ENCODE measurements at regions not wholly inside any gene's neighbourhood (a gene's known extent, or its start where the extent isn't known, plus 50 kb on each side); places are given as distances from the start of the nearest gene placed in this dataset.

GRCh38 chr14:31994391-31995033 is 82.6 kb upstream of the ARHGAP5 start:
- no peaks in the 10 kb centered on the region for H3K9me3 Mint-ChIP-seq

DNA sequence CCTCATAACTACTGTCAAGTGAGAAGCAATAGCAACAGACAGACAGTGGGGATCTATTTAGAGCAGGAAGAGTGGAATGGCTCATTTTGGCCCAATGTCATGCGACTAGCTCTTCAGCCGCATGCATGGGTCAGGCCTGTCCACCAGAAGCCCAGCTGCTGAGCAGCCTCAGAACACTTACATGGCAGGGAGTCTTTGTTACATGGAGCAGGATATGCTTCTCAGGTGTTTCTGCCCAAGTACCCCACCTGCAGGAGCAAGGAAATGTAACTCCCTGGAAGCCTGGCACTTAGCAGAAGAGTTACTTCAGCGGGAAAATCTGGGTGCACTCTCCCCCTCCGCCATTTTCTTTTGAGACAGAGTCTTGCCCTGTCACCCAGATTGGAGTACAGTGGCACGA is 73.5 kb upstream of the ARHGAP5 start:
- no peak overlapping the region for H3K27ac Mint-ChIP-seq
- no peaks in the 10 kb centered on the region for H3K36me3 Mint-ChIP-seq (ENCODE audit: low read depth)
- H3K27me3 Mint-ChIP-seq (ENCODE audit: low read depth, poor library complexity), result no peaks in the 10 kb centered on the region
- TF ChIP-seq, protein P1, sequence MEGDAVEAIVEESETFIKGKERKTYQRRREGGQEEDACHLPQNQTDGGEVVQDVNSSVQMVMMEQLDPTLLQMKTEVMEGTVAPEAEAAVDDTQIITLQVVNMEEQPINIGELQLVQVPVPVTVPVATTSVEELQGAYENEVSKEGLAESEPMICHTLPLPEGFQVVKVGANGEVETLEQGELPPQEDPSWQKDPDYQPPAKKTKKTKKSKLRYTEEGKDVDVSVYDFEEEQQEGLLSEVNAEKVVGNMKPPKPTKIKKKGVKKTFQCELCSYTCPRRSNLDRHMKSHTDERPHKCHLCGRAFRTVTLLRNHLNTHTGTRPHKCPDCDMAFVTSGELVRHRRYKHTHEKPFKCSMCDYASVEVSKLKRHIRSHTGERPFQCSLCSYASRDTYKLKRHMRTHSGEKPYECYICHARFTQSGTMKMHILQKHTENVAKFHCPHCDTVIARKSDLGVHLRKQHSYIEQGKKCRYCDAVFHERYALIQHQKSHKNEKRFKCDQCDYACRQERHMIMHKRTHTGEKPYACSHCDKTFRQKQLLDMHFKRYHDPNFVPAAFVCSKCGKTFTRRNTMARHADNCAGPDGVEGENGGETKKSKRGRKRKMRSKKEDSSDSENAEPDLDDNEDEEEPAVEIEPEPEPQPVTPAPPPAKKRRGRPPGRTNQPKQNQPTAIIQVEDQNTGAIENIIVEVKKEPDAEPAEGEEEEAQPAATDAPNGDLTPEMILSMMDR (IDR thresholded peaks at IDR 0.05), result no peak
- no peaks in the 10 kb centered on the region for H3K9me3 Mint-ChIP-seq
- DNase-seq, result no peak
- H3K4me1 Mint-ChIP-seq, result peaks cover 14% of the 10 kb centered on the region
- H3K4me3 Mint-ChIP-seq, result no peak overlapping the region

More at GRCh38 chr14:31994391-31995033, 82.6 kb upstream of the ARHGAP5 start:
- H3K4me1 Mint-ChIP-seq, result peaks cover 56% of the 10 kb centered on the region
- H3K4me3 Mint-ChIP-seq, result no peak overlapping the region
- TF ChIP-seq, protein P1 (IDR thresholded peaks at IDR 0.05), result no peak
- H3K36me3 Mint-ChIP-seq (ENCODE audit: low read depth), result no peaks in the 10 kb centered on the region
- DNase-seq, result no peak
- peaks cover 2% of the 10 kb centered on the region for H3K27me3 Mint-ChIP-seq (ENCODE audit: low read depth, poor library complexity)
- peak overlapping the region; percentile 89 for H3K27ac Mint-ChIP-seq

DNA sequence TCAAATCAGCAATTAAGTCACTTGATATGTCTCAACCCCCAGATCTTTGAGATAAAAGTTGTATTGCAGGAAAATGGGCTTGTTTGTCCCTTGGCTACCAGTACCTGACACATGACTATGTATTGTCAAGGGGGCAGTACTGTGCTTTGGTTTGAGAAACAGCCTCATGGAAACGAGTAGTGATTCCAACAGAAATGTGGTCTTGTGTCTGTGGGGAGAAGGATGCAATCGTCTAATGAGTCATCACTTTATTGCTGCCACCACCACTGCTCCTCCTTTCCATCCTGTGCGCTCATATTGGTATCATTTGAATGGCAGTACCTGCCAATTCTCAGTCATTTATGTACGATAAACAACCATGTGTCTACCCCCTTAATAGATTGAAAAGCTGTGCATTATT is 72.8 kb upstream of the ARHGAP5 start:
- Mint-ChIP-seq H3K27ac (no peak overlapping the region), H3K27me3 (ENCODE audit: low read depth, poor library complexity) (no peaks in the 10 kb centered on the region), H3K9me3 (no peaks in the 10 kb centered on the region), H3K4me3 (no peak overlapping the region), H3K4me1 (peaks cover 14% of the 10 kb centered on the region), H3K36me3 (ENCODE audit: low read depth) (no peaks in the 10 kb centered on the region)
- TF ChIP-seq, protein P1 (IDR thresholded peaks at IDR 0.05), result no peak
- no peak for DNase-seq

GRCh38 chr14:32005628-32006027 is 71.5 kb upstream of the ARHGAP5 start:
- no peaks in the 10 kb centered on the region for H3K36me3 Mint-ChIP-seq (ENCODE audit: low read depth)
- H3K9me3 Mint-ChIP-seq, result no peaks in the 10 kb centered on the region
- TF ChIP-seq, protein P1 (IDR thresholded peaks at IDR 0.05), result no peak
- DNase-seq, result no peak
- H3K27me3 Mint-ChIP-seq (ENCODE audit: low read depth, poor library complexity), result no peaks in the 10 kb centered on the region
- H3K27ac Mint-ChIP-seq, result no peak overlapping the region
- no peak overlapping the region for H3K4me3 Mint-ChIP-seq
- H3K4me1 Mint-ChIP-seq, result peaks cover 18% of the 10 kb centered on the region

DNA sequence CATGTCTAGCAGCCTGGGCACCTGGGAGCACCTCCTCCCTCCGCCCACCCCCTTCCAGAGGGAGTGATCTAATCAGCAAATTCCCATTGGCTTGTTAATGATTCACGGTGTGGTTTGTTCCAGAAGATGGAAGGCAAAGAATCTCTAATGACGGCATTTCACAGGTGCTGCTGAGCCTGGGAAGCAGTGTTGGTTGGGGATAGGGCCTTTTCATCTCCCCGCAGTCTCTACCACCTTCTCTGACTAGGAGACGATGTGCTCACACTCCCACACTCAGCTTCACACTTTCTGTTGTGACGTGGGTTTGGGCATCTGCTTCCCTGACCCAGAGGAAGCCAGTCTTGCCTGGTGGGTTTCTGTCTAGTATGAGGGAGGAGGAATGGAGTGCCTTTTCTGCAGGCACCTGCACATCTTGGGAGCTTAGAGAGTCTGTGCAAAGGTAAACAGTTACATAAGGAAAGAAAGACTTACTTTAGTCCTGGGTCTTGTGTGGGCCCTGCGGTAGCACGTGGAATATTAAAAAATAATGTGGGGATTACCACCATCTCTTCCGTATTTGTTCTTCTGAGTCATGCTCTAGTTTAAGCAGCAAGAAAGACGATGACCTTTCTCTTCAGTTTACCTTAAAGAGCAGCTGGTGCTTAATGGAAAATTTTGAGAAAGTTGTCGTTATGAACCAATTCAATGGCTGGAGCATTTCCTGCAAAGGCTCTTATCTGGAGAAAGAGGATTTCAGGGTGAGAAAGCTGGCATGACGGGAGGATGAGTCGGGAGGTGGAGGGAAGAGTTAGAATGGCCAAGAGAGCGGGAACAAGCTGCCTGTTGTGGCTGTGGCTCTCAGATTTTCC is 70.6 kb upstream of the ARHGAP5 start:
- TF ChIP-seq, protein P1 (IDR thresholded peaks at IDR 0.05), result no peak
- H3K9me3 Mint-ChIP-seq, result no peaks in the 10 kb centered on the region
- H3K36me3 Mint-ChIP-seq (ENCODE audit: low read depth), result no peaks in the 10 kb centered on the region
- H3K27me3 Mint-ChIP-seq (ENCODE audit: low read depth, poor library complexity), result no peaks in the 10 kb centered on the region
- H3K4me3 Mint-ChIP-seq, result no peak overlapping the region
- no peak for DNase-seq
- H3K4me1 Mint-ChIP-seq, result peaks cover 23% of the 10 kb centered on the region
- H3K27ac Mint-ChIP-seq, result peak overlapping the region; percentile 24

Measured in nephron progenitor cell (in vitro differentiated cells).